DOHH2 (cell line): ENCODE measurements at regions not wholly inside any gene's neighbourhood (a gene's known extent, or its start where the extent isn't known, plus 50 kb on each side); places are given as distances from the start of the nearest gene placed in this dataset.

Experiments used
- H3F3A ChIP-seq: fragments of 200-600 bp; sonication (generic), shearing (Covaris generic); 2 replicates; pipeline ENCODE4 v1.6.0; 2016; ENCODE audit warnings: antibody characterized with exemption, mild to moderate bottlenecking; ENCODE audit not compliant: control insufficient read depth, insufficient read depth
- H3K27ac ChIP-seq: fragments of 200-600 bp; sonication (generic); 2 replicates; pipeline ENCODE4 v1.5.1; 2014; ENCODE audit warnings: low read depth, mild to moderate bottlenecking, low read length, moderate library complexity
- H3K27me3 ChIP-seq: fragments of 200-600 bp; sonication (generic); 2 replicates; pipeline ENCODE4 v1.6.1; 2014; ENCODE audit warnings: mild to moderate bottlenecking, low read length, mixed read lengths; ENCODE audit not compliant: control insufficient read depth
- H3K36me3 ChIP-seq: fragments of 200-600 bp; sonication (generic); 2 replicates; pipeline ENCODE4 v1.6.1; 2014; ENCODE audit warnings: mild to moderate bottlenecking, low read length, moderate library complexity, mixed read lengths; ENCODE audit not compliant: control insufficient read depth
- H3K4me1 ChIP-seq: fragments of 200-600 bp; sonication (generic); 2 replicates; pipeline ENCODE4 v1.6.1; 2014; ENCODE audit warnings: mild to moderate bottlenecking, low read length, mixed read lengths; ENCODE audit not compliant: control insufficient read depth
- H3K4me2 ChIP-seq: fragments of 200-600 bp; sonication (generic); 2 replicates; pipeline ENCODE4 v1.6.0; 2014; ENCODE audit warnings: mild to moderate bottlenecking, low read length, moderate library complexity
- H3K4me3 ChIP-seq: fragments of 200-600 bp; sonication (generic); 2 replicates; pipeline ENCODE4 v1.5.1; 2014; ENCODE audit warnings: mild to moderate bottlenecking, low read length, mixed read lengths
- H3K79me2 ChIP-seq: fragments of 200-600 bp; sonication (generic); 2 replicates; pipeline ENCODE4 v1.6.1; 2014; ENCODE audit warnings: mild to moderate bottlenecking, low read length, mixed read lengths; ENCODE audit not compliant: control insufficient read depth
- H3K9me2 ChIP-seq: fragments of 200-600 bp; sonication (generic); replicated peaks from 2 replicates; pipeline ENCODE4 v1.6.1; 2014; ENCODE audit warnings: mild to moderate bottlenecking, low read length, mixed read lengths; ENCODE audit not compliant: control insufficient read depth
- H3K9me3 ChIP-seq: fragments of 200-600 bp; sonication (generic); 2 replicates; pipeline ENCODE4 v1.6.1; 2014; ENCODE audit warnings: antibody characterized with exemption, low read length, mixed read lengths; ENCODE audit not compliant: control insufficient read depth, insufficient read depth
- H4K20me1 ChIP-seq: fragments of 200-600 bp; sonication (generic); 2 replicates; pipeline ENCODE4 v1.6.0; 2014; ENCODE audit warnings: low read depth, mild to moderate bottlenecking, antibody characterized with exemption, low read length, moderate library complexity; ENCODE audit not compliant: control insufficient read depth, insufficient read depth
- EZH2phosphoT487 ChIP-seq: fragments of 200-600 bp; sonication (generic); IDR thresholded peaks from 2 replicates; pipeline ENCODE4 v1.6.1; 2017; ENCODE audit warnings: borderline replicate concordance, mild to moderate bottlenecking, antibody characterized with exemption, low read length, moderate library complexity, mixed read lengths
- TF ChIP-seq, protein P1 (sequence below): fragments of 200-600 bp; sonication (generic); IDR thresholded peaks from one replicate; pipeline ENCODE4 v1.5.1; 2014; ENCODE audit warnings: antibody characterized with exemption, mild to moderate bottlenecking, low read depth, low read length; ENCODE audit not compliant: poor library complexity, severe bottlenecking

DNA sequence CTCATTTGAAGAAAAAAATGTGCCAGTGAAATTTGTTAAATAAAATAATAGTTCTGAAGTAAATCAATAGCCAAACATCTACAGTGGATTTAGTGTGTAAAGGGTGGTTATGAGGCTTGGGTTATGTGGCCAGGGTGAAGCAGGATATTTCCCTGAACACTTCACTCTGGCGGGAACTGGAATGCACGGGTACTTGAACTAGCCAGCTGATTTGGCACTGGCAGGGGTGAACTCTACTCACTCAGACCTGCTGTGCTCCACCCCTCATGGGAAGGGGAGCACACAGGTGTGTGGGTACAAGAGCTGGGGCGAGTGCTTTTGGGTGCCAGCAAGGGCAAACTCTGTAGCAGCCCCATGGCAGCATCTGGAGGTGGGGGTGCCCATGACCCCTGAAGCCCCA, 278.2 kb downstream of the CALCRL start:
- no peaks in the 10 kb centered on the region for H3K79me2 ChIP-seq
- no peak overlapping the region for H3K27ac ChIP-seq
- H3K27me3 ChIP-seq = no peaks in the 10 kb centered on the region
- 0 out of 2 replicates have a peak, but pooled peaks cover 2% of the 10 kb centered on the region for H3F3A ChIP-seq
- H3K4me1 ChIP-seq = peaks cover 19% of the 10 kb centered on the region
- peak overlapping the region; percentile 51; the same call in 1 of the 2 replicates for H3K4me2 ChIP-seq
- TF ChIP-seq, protein P1, sequence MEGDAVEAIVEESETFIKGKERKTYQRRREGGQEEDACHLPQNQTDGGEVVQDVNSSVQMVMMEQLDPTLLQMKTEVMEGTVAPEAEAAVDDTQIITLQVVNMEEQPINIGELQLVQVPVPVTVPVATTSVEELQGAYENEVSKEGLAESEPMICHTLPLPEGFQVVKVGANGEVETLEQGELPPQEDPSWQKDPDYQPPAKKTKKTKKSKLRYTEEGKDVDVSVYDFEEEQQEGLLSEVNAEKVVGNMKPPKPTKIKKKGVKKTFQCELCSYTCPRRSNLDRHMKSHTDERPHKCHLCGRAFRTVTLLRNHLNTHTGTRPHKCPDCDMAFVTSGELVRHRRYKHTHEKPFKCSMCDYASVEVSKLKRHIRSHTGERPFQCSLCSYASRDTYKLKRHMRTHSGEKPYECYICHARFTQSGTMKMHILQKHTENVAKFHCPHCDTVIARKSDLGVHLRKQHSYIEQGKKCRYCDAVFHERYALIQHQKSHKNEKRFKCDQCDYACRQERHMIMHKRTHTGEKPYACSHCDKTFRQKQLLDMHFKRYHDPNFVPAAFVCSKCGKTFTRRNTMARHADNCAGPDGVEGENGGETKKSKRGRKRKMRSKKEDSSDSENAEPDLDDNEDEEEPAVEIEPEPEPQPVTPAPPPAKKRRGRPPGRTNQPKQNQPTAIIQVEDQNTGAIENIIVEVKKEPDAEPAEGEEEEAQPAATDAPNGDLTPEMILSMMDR = no peak
- TF ChIP-seq EZH2phosphoT487 = no peak
- no peak overlapping the region for H3K4me3 ChIP-seq
- no peaks in the 10 kb centered on the region for H3K9me2 ChIP-seq
- no peaks in the 10 kb centered on the region for H4K20me1 ChIP-seq
- H3K9me3 ChIP-seq = no peaks in the 10 kb centered on the region
- no peaks in the 10 kb centered on the region for H3K36me3 ChIP-seq

DNA sequence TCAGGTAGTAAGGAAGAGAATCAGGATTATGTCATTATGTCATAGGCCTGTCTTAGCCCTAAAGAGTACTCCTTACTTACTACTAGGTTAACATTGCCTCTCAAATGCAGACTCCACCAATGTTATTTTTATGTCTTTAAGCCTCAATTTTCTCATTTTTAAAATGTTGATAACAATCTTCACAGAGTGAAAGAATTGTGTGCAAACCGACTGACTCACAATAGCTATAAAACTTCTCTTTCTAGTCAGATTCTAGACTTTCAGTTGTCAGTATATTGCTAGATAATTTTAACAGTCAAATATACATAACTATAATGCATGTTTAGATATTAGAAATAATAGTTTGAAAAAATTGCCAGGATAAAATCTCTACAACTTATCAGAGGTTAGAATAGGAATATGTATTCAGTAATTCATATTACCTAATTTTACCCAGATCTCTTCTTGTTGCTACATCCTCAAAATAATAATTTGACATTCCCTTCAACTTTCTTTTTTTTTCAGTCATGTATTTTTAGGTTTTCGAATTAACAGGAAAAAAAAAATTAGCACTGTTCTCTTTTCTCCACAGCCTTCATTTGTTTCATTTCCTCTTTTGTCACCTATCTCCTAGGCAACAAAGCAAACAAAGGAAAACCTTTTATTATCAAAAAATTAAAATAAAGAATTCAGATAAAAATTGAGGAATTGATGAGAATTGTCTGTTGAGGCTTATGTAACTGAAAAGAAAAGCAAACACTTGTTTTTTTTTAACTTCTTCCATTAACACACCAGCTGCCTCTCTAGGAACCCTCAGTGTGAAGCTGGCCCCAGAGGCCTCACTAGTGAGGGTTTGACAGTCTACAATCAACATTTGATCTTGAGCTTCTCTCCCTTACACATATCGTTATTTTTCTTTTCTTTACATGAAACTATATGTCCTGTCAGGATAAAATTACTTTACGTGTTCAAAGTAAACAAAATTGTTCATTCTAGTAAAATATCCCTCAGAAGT, 279.0 kb downstream of the CALCRL start:
- Histone ChIP-seq H4K20me1 (no peaks in the 10 kb centered on the region), H3K36me3 (no peaks in the 10 kb centered on the region), H3K79me2 (no peaks in the 10 kb centered on the region), H3K27ac (no peak overlapping the region), H3K9me3 (no peaks in the 10 kb centered on the region), H3F3A (0 out of 2 replicates have a peak, but pooled peaks cover 2% of the 10 kb centered on the region), H3K9me2 (no peaks in the 10 kb centered on the region), H3K4me2 (peak overlapping the region; percentile 51), H3K27me3 (no peaks in the 10 kb centered on the region), H3K4me3 (peak overlapping the region; percentile 12; the same call in 1 of the 2 replicates), H3K4me1 (peaks cover 19% of the 10 kb centered on the region)
- TF ChIP-seq EZH2phosphoT487 = no peak
- TF ChIP-seq, protein P1 = no peak

DNA sequence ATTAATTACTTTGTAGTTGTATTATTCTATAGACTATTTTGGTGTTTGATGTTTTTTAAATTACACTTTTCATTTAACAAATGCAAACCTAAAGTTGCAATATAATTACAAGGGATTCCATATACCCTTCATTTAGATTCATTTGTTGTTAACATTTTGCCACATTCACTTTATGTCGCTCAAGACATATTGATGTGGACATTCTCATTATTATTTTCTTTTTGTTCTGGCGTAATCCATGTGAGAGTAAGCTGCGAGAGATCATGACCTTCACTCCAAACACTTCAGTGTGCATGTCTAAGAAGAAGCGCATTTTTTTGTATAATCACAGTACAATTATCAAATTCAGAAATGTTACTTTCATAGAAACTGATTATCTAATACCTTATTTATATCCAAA, 280.6 kb downstream of the CALCRL start:
- H3K79me2 ChIP-seq = no peaks in the 10 kb centered on the region
- H3K4me3 ChIP-seq = no peak overlapping the region
- H3F3A ChIP-seq = 0 out of 2 replicates have a peak, but pooled peaks cover 2% of the 10 kb centered on the region
- peaks cover 19% of the 10 kb centered on the region for H3K4me1 ChIP-seq
- no peak overlapping the region for H3K27ac ChIP-seq
- H4K20me1 ChIP-seq = no peaks in the 10 kb centered on the region
- no peaks in the 10 kb centered on the region for H3K9me2 ChIP-seq
- H3K4me2 ChIP-seq = no peak overlapping the region
- H3K36me3 ChIP-seq = no peaks in the 10 kb centered on the region
- H3K27me3 ChIP-seq = no peaks in the 10 kb centered on the region
- TF ChIP-seq, protein P1 = no peak
- TF ChIP-seq EZH2phosphoT487 = no peak
- H3K9me3 ChIP-seq = no peaks in the 10 kb centered on the region
